ENCODE measurements at regions not wholly inside any gene's neighbourhood (a gene's known extent, or its start where the extent isn't known, plus 50 kb on each side); places are given as distances from the start of the nearest gene placed in this dataset.

DNA sequence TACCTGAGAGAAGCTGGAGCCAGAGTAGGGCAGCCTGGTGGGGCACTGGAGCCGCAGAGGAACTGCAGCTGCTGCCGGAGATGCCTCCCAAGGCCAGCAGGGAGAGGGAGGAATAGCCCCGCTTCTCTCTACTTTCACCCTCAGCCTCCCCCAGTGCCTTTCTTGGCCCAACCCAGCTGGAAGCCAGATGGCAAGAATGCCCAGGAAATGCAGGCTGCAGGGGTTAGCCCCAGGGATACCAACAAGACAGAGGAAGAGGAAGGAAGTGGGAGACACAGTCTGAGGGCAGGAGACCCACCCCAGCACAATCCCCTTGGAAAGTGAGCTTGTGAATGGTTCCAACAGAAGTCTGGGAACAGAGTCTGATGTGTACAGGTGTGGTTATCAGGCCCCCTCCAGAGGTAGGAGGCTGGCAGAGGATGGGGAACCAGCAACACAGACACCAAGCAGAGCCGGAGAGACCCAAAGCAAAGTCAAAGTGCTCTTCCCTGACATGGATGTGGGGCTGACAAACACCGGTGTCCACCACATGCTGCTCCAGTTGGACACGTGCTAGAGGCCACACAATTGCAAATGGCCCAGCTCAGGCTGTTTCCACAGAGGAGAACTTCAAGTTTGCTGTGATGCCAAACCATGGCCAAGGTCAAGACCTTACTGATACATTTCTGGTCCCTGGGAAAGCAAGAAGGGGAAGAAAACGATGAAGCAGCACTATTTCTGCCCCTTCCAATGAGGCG lies 418.8 kb upstream of the PROK2 start:
- TF ChIP-seq POLR2A (IDR thresholded peaks at IDR 0.05) (no peak), POLR2AphosphoS5 (IDR thresholded peaks at IDR 0.05; ENCODE audit: insufficient read depth in 1 of 2, low read depth in 1 of 2) (no peak)
- TF ChIP-seq, protein P1, sequence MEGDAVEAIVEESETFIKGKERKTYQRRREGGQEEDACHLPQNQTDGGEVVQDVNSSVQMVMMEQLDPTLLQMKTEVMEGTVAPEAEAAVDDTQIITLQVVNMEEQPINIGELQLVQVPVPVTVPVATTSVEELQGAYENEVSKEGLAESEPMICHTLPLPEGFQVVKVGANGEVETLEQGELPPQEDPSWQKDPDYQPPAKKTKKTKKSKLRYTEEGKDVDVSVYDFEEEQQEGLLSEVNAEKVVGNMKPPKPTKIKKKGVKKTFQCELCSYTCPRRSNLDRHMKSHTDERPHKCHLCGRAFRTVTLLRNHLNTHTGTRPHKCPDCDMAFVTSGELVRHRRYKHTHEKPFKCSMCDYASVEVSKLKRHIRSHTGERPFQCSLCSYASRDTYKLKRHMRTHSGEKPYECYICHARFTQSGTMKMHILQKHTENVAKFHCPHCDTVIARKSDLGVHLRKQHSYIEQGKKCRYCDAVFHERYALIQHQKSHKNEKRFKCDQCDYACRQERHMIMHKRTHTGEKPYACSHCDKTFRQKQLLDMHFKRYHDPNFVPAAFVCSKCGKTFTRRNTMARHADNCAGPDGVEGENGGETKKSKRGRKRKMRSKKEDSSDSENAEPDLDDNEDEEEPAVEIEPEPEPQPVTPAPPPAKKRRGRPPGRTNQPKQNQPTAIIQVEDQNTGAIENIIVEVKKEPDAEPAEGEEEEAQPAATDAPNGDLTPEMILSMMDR (IDR thresholded peaks at IDR 0.05), result no peak

Measured in vagina (tissue), 2 donors.